ENCODE measurements at regions not wholly inside any gene's neighbourhood (a gene's known extent, or its start where the extent isn't known, plus 50 kb on each side); places are given as distances from the start of the nearest gene placed in this dataset.

GRCh38 chr4:62870451-62870850, 1538.8 kb downstream of the TECRL start:
- CTCF ChIA-PET: interaction anchor here (1.0 kb wide), 1 partner anchor 11 kb away, joined by 3 read pairs; no protein-coding TSS in a partner anchor
- WGBS (ENCODE audit: insufficient coverage, insufficient replicate concordance, low lambda C conversion rate, missing lambda C conversion rate): 39% methylated on average over 3 of the region's 3 CpGs
- Histone ChIP-seq H2AFZ (ENCODE audit: control insufficient read depth, low read depth, low read length) (no peak overlapping the region), H3K27me3 (replicated peaks in 1 of 2; ENCODE audit: control insufficient read depth in 2 of 2, insufficient read depth in 2 of 2, low read length in 1 of 2) (no peaks in the 10 kb centered on the region), H3K4me3 (no peak overlapping the region), H3K4me1 (ENCODE audit: control insufficient read depth, insufficient read depth, low read length) (no peaks in the 10 kb centered on the region), H4K20me1 (ENCODE audit: control insufficient read depth, insufficient read depth) (no peaks in the 10 kb centered on the region), H3K9ac (ENCODE audit: control insufficient read depth, insufficient read depth, low read length) (no peak overlapping the region), H3K9me3 (replicated peaks; ENCODE audit: control insufficient read depth, insufficient read depth, low read length) (no peaks in the 10 kb centered on the region), H3K4me2 (ENCODE audit: control insufficient read depth, insufficient read depth) (no peak overlapping the region), H3K79me2 (ENCODE audit: control insufficient read depth, insufficient read depth, low read length) (no peaks in the 10 kb centered on the region), H3K27ac (ENCODE audit: control insufficient read depth, insufficient read depth) (no peak overlapping the region), H3K36me3 (ENCODE audit: control insufficient read depth in 2 of 2, insufficient read depth in 2 of 2, low read length in 1 of 2) (no peaks in the 10 kb centered on the region)
- ATAC-seq: no peak
- in situ Hi-C loops (cut with MboI): no loop called here
- POLR2A ChIA-PET: no interaction called here
- BruUV-seq (replicated peaks): no TSS peak
- RAD21 ChIA-PET (ENCODE audit: unreplicated experiment): no interaction called here
- FAIRE-seq: no peak
- TF ChIP-seq SREBF2 (IDR thresholded peaks at IDR 0.05; ENCODE audit: low read length) (no peak), PAX5 (IDR thresholded peaks at IDR 0.05; ENCODE audit: borderline replicate concordance, low read depth, low read length) (no peak), HDGF (IDR thresholded peaks at IDR 0.05) (no peak)
- intact Hi-C loops (cut with micrococcal nuclease; ENCODE audit: unreplicated experiment): no loop called here
- no peak for DNase-seq (ENCODE audit: low read depth, low spot score)
- SMC1A ChIA-PET (ENCODE audit: uncharacterized antibody, unreplicated experiment): no interaction called here

- Histone ChIP-seq H3K4me2 (ENCODE audit: control insufficient read depth, insufficient read depth) (no peak overlapping the region), H3K4me3 (no peak overlapping the region), H3K36me3 (ENCODE audit: control insufficient read depth in 2 of 2, insufficient read depth in 2 of 2, low read length in 1 of 2) (no peaks in the 10 kb centered on the region), H2AFZ (ENCODE audit: control insufficient read depth, low read depth, low read length) (no peak overlapping the region), H3K27ac (ENCODE audit: control insufficient read depth, insufficient read depth) (no peak overlapping the region), H3K4me1 (ENCODE audit: control insufficient read depth, insufficient read depth, low read length) (no peaks in the 10 kb centered on the region), H3K9ac (ENCODE audit: control insufficient read depth, insufficient read depth, low read length) (no peak overlapping the region), H3K27me3 (replicated peaks in 1 of 2; ENCODE audit: control insufficient read depth in 2 of 2, insufficient read depth in 2 of 2, low read length in 1 of 2) (no peaks in the 10 kb centered on the region), H3K79me2 (ENCODE audit: control insufficient read depth, insufficient read depth, low read length) (no peaks in the 10 kb centered on the region), H3K9me3 (replicated peaks; ENCODE audit: control insufficient read depth, insufficient read depth, low read length) (no peaks in the 10 kb centered on the region), H4K20me1 (ENCODE audit: control insufficient read depth, insufficient read depth) (no peaks in the 10 kb centered on the region)
- ChIA-PET SMC1A (ENCODE audit: uncharacterized antibody, unreplicated experiment) (no interaction called here), CTCF (no interaction called here), RAD21 (ENCODE audit: unreplicated experiment) (no interaction called here), POLR2A (no interaction called here)
- 65% methylated on average over 3 of the region's 3 CpGs for WGBS (ENCODE audit: insufficient coverage, insufficient replicate concordance, low lambda C conversion rate, missing lambda C conversion rate)
- TF ChIP-seq BCL3 (IDR thresholded peaks at IDR 0.05; ENCODE audit: borderline replicate concordance, insufficient read depth, low read depth, low read length, poor library complexity, severe bottlenecking) (no peak), MYC (IDR thresholded peaks at IDR 0.05; ENCODE audit: insufficient read depth, insufficient read length, insufficient replicate concordance, low read length, severe bottlenecking) (no peak), SP1 (IDR thresholded peaks at IDR 0.05; ENCODE audit: low read depth, low read length) (no peak)
- intact Hi-C loops (cut with micrococcal nuclease; ENCODE audit: unreplicated experiment) (no loop called here), in situ Hi-C loops (cut with MboI) (no loop called here)
- DNase-seq (ENCODE audit: low read depth, low spot score) (no peak), FAIRE-seq (no peak), ATAC-seq (no peak)
- no TSS peak for BruUV-seq (replicated peaks)
Measured at GRCh38 chr4:62865261-62865660, 1544.0 kb downstream of the TECRL start.

Measured in GM12878 (cell line).